ENCODE measurements at regions not wholly inside any gene's neighbourhood (a gene's known extent, or its start where the extent isn't known, plus 50 kb on each side); places are given as distances from the start of the nearest gene placed in this dataset.

- peaks cover 9% of the 10 kb centered on the region; the same call in 1 of the 2 replicates for H3K4me1 ChIP-seq
- no peaks in the 10 kb centered on the region for H3K9me3 ChIP-seq
- no peak for TF ChIP-seq CTCF (IDR thresholded peaks at IDR 0.05; ENCODE audit: low read depth, low read length)
- no peak for DNase-seq
- no peaks in the 10 kb centered on the region for H3K36me3 ChIP-seq
- H3K4me3 ChIP-seq (ENCODE audit: low read depth, low read length), result no peak overlapping the region
- no peaks in the 10 kb centered on the region; the same call in 1 of the 2 replicates for H3K27me3 ChIP-seq
Observed at GRCh38 chr3:151998744-151999143, 125.3 kb downstream of the SUCNR1 start.

GRCh38 chr3:151999936-152000335 is 126.5 kb downstream of the SUCNR1 start:
- no peak for DNase-seq
- TF ChIP-seq CTCF (IDR thresholded peaks at IDR 0.05; ENCODE audit: low read depth, low read length), result no peak
- Histone ChIP-seq H3K4me3 (ENCODE audit: low read depth, low read length) (no peak overlapping the region), H3K9me3 (no peaks in the 10 kb centered on the region), H3K27me3 (no peaks in the 10 kb centered on the region; the same call in 1 of the 2 replicates), H3K4me1 (peaks cover 9% of the 10 kb centered on the region; the same call in 1 of the 2 replicates), H3K36me3 (no peaks in the 10 kb centered on the region)

- Histone ChIP-seq H3K9me3 (no peaks in the 10 kb centered on the region), H3K4me1 (no peaks in the 10 kb centered on the region), H3K4me3 (ENCODE audit: low read depth, low read length) (no peak overlapping the region), H3K36me3 (no peaks in the 10 kb centered on the region), H3K27me3 (no peaks in the 10 kb centered on the region; the same call in 1 of the 2 replicates)
- TF ChIP-seq CTCF (IDR thresholded peaks at IDR 0.05; ENCODE audit: low read depth, low read length), result no peak
- DNase-seq, result no peak
Observed at GRCh38 chr3:152011812-152012735, 138.6 kb downstream of the SUCNR1 start.

GRCh38 chr3:152019508-152019907 is 146.1 kb downstream of the SUCNR1 start:
- H3K4me1 ChIP-seq, result no peaks in the 10 kb centered on the region; the same call in 1 of the 2 replicates
- no peak for DNase-seq
- TF ChIP-seq CTCF (IDR thresholded peaks at IDR 0.05; ENCODE audit: low read depth, low read length), result no peak

DNA sequence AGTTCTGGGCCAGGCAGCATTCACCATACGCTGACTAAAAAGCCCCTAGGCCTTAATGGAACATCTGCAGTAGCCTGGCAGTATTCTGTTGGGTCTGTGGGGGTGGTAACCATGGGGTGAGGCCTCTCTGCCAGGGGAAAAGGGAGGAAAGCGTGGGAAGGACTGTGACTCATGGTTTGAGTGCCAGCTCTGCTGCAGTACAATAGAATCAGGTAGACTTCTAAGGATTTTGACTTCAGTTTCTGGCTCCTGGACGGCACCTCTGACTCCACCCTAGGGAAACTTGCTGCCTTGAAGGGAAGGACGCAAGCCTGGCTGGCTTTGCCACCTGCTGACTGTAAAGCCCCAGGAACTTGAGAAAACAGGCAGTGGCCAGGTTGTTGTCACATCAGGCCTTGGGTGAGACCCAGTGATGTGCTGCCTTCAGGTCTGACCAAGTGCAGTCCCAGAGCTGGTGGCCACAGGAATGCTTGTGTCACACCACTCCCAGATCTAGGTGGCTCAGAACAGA is 148.6 kb downstream of the SUCNR1 start:
- DNase-seq, result no peak
- H3K9me3 ChIP-seq, result no peaks in the 10 kb centered on the region
- H3K27me3 ChIP-seq, result no peaks in the 10 kb centered on the region
- H3K4me1 ChIP-seq, result no peaks in the 10 kb centered on the region; the same call in 1 of the 2 replicates
- no peaks in the 10 kb centered on the region for H3K36me3 ChIP-seq
- TF ChIP-seq CTCF (IDR thresholded peaks at IDR 0.05; ENCODE audit: low read depth, low read length), result no peak
- H3K4me3 ChIP-seq (ENCODE audit: low read depth, low read length), result no peak overlapping the region

More at GRCh38 chr3:152019508-152019907, 146.1 kb downstream of the SUCNR1 start:
- Histone ChIP-seq H3K9me3 (no peaks in the 10 kb centered on the region), H3K36me3 (no peaks in the 10 kb centered on the region), H3K4me3 (ENCODE audit: low read depth, low read length) (no peak overlapping the region), H3K27me3 (no peaks in the 10 kb centered on the region; the same call in 1 of the 2 replicates)
